PC-9 (cell line): ENCODE measurements at regions not wholly inside any gene's neighbourhood (a gene's known extent, or its start where the extent isn't known, plus 50 kb on each side); places are given as distances from the start of the nearest gene placed in this dataset.

Source experiments
- BruUV-seq: library from RNA; stranded (reverse); fragments of 400-500 nt; replicated peaks from 2 replicates; lab custom pipeline; 2021; lab: Mats Ljungman, UMichigan
- CTCF ChIA-PET: fragments of 300-600 bp; sonication (Branson Sonifier 250); formaldehyde crosslinking; loops from one replicate; lab custom pipeline; 2022; ENCODE audit warnings: antibody characterized with exemption; lab: Charles Lee
- POLR2A ChIA-PET: fragments of 300-600 bp; sonication (Branson Sonifier 250); formaldehyde crosslinking; loops from one replicate; lab custom pipeline; 2022; ENCODE audit warnings: antibody characterized with exemption; ENCODE audit not compliant: unreplicated experiment; lab: Charles Lee
- DNase-seq, 2 experiments: peaks; one replicate each; pipeline versions ENCODE4 v3.0.0 to v3.0.0-alpha.2; 2015 to 2022; ENCODE audit warnings: mixed read lengths in 1 of 2
- H2AFZ ChIP-seq: fragments of 200-600 bp; sonication (generic); 2 replicates; pipeline ENCODE4 v1.8.1; 2017; ENCODE audit warnings: antibody characterized with exemption
- H3F3A ChIP-seq: fragments of 200-600 bp; sonication (generic); 2 replicates; pipeline ENCODE4 v1.8.1; 2017; ENCODE audit warnings: antibody characterized with exemption, mild to moderate bottlenecking, low read depth; ENCODE audit not compliant: insufficient read depth
- H3K27ac ChIP-seq: fragments of 200-600 bp; sonication (generic); 2 replicates; pipeline ENCODE4 v1.6.1; 2016; ENCODE audit warnings: mixed run types
- H3K27me3 ChIP-seq: fragments of 200-600 bp; sonication (generic); 2 replicates; pipeline ENCODE4 v1.6.1; 2016; ENCODE audit warnings: low read depth, mixed run types; ENCODE audit not compliant: insufficient read depth
- H3K36me3 ChIP-seq: fragments of 200-600 bp; sonication (generic); 2 replicates; pipeline ENCODE4 v1.6.1; 2016; ENCODE audit warnings: low read depth, mixed run types
- H3K4me1 ChIP-seq: fragments of 200-600 bp; sonication (generic); replicated peaks from 2 replicates; pipeline ENCODE4 v1.6.1; 2016; ENCODE audit warnings: mixed run types; ENCODE audit not compliant: insufficient read depth
- H3K4me2 ChIP-seq: fragments of 200-600 bp; sonication (generic); 2 replicates; pipeline ENCODE4 v1.6.1; 2017; ENCODE audit warnings: mixed run types
- H3K4me3 ChIP-seq: fragments of 200-600 bp; sonication (generic); 2 replicates; pipeline ENCODE4 v1.6.1; 2016; ENCODE audit warnings: mixed run types
- H3K79me2 ChIP-seq: fragments of 200-600 bp; sonication (generic); 2 replicates; pipeline ENCODE4 v1.6.1; 2017; ENCODE audit warnings: low read depth, mixed run types
- H3K9me2 ChIP-seq: fragments of 200-600 bp; sonication (generic); 2 replicates; pipeline ENCODE4 v1.8.1; 2017; ENCODE audit warnings: mild to moderate bottlenecking; ENCODE audit not compliant: insufficient read depth
- H3K9me3 ChIP-seq: fragments of 200-600 bp; sonication (generic); 2 replicates; pipeline ENCODE4 v1.8.1; 2016; ENCODE audit warnings: low read depth; ENCODE audit not compliant: insufficient read depth
- H4K20me1 ChIP-seq: fragments of 200-600 bp; sonication (generic); 2 replicates; pipeline ENCODE4 v1.8.1; 2017; ENCODE audit not compliant: insufficient read depth
- EZH2 ChIP-seq: fragments of 200-600 bp; sonication (generic); IDR thresholded peaks from 2 replicates; pipeline ENCODE4 v1.8.0; 2017; ENCODE audit warnings: antibody characterized with exemption, low read depth
- intact Hi-C: fragments of 100-400 bp; cut with micrococcal nuclease; formaldehyde crosslinking; loops from one replicate; pipeline ENCODE4 v1.10.0; 2022; ENCODE audit not compliant: unreplicated experiment
- TF ChIP-seq, protein P1 (sequence below): fragments of 200-600 bp; sonication (generic); conservative IDR thresholded peaks from 2 replicates; pipeline ENCODE4 v1.6.1; 2017; ENCODE audit warnings: mixed run types, antibody characterized with exemption, mild to moderate bottlenecking, moderate library complexity

DNA sequence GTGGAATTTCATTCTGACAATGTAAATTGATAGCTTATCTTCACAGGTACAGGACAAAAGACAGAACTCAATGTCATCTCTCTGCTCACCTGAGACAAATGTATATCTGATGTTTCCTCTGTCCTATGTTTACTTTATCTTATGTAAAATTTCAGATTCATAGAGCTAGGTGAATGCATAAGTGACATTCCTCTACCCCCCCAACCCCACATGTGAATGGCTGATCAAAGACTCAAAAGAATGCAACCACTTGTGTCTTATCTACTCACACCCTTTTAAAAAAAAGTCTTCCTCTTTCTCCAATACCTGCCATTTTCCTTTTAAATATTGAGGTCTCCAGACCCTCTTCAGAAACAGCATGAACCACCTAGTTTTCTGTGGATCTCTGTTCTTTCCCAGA lies 736.6 kb upstream of the SEL1L start:
- H2AFZ ChIP-seq, result no peak overlapping the region
- H3K9me3 ChIP-seq, result no peaks in the 10 kb centered on the region
- intact Hi-C loops, result no loop called here
- DNase-seq, result no peak
- H3K4me2 ChIP-seq, result no peak overlapping the region
- CTCF ChIA-PET, result no interaction called here
- H3K27me3 ChIP-seq, result no peaks in the 10 kb centered on the region
- TF ChIP-seq, protein P1, sequence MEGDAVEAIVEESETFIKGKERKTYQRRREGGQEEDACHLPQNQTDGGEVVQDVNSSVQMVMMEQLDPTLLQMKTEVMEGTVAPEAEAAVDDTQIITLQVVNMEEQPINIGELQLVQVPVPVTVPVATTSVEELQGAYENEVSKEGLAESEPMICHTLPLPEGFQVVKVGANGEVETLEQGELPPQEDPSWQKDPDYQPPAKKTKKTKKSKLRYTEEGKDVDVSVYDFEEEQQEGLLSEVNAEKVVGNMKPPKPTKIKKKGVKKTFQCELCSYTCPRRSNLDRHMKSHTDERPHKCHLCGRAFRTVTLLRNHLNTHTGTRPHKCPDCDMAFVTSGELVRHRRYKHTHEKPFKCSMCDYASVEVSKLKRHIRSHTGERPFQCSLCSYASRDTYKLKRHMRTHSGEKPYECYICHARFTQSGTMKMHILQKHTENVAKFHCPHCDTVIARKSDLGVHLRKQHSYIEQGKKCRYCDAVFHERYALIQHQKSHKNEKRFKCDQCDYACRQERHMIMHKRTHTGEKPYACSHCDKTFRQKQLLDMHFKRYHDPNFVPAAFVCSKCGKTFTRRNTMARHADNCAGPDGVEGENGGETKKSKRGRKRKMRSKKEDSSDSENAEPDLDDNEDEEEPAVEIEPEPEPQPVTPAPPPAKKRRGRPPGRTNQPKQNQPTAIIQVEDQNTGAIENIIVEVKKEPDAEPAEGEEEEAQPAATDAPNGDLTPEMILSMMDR, result no peak
- no peak for TF ChIP-seq EZH2
- H3K27ac ChIP-seq, result no peak overlapping the region
- POLR2A ChIA-PET, result no interaction called here
- H3K4me3 ChIP-seq, result no peak overlapping the region
- no peaks in the 10 kb centered on the region for H3F3A ChIP-seq
- no peaks in the 10 kb centered on the region for H3K36me3 ChIP-seq
- BruUV-seq, result no TSS peak
- H3K4me1 ChIP-seq, result no peaks in the 10 kb centered on the region
- no peaks in the 10 kb centered on the region for H4K20me1 ChIP-seq
- H3K9me2 ChIP-seq, result no peaks in the 10 kb centered on the region
- no peaks in the 10 kb centered on the region for H3K79me2 ChIP-seq

DNA sequence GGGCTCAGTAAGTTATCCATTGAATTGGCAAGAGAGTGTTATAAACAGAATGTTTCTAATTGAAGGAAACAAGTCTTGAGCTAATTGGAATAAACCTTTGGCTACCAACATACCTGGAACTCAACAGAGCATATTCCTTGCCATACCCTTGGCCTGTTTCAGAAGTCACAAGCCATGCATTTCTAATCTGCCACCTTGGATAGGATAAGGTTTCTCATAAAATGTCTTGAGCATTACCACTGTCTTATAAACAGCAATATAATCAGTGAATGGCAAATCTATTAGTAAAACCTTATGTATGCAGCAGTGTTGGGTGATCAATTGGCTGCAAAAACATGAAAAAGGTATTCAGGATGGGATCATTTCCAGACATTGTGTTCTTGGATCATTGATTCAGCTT lies 765.2 kb upstream of the SEL1L start:
- Histone ChIP-seq H3K4me2 (no peak overlapping the region), H3K9me3 (no peaks in the 10 kb centered on the region), H3F3A (no peaks in the 10 kb centered on the region), H3K4me1 (no peaks in the 10 kb centered on the region), H3K79me2 (no peaks in the 10 kb centered on the region), H4K20me1 (no peaks in the 10 kb centered on the region), H2AFZ (no peak overlapping the region), H3K4me3 (no peak overlapping the region), H3K27me3 (no peaks in the 10 kb centered on the region), H3K9me2 (no peaks in the 10 kb centered on the region), H3K27ac (no peak overlapping the region), H3K36me3 (no peaks in the 10 kb centered on the region)
- no peak for DNase-seq
- POLR2A ChIA-PET, result no interaction called here
- intact Hi-C loops, result no loop called here
- no peak for TF ChIP-seq EZH2
- TF ChIP-seq, protein P1, result no peak
- BruUV-seq, result no TSS peak
- CTCF ChIA-PET, result no interaction called here

DNA sequence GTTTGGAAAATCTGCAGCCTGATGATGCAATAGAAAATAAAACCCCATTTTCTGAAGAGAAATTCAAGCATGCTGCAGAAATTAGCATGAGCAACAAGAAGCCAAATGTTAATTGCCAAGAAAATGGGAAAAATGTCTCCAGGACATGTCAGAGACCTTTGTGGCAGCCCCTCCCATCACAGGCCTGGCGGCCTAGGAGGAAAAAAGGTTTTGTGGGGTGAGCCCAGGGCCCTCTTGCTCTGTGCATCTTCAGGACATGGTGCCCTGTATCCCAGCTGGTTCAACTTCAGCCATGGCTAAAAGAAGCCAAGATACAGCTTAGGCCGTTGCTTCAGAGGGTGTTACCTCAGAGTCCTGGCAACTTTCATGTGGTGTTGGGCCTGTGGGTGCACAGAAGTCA lies 775.5 kb upstream of the SEL1L start:
- POLR2A ChIA-PET, result no interaction called here

More for the DNA sequence above, 775.5 kb upstream of the SEL1L start:
- H3K4me1 ChIP-seq, result no peaks in the 10 kb centered on the region
- no peaks in the 10 kb centered on the region for H3K79me2 ChIP-seq
- H3K9me2 ChIP-seq, result no peaks in the 10 kb centered on the region
- CTCF ChIA-PET, result no interaction called here
- H3F3A ChIP-seq, result no peaks in the 10 kb centered on the region
- H3K9me3 ChIP-seq, result no peaks in the 10 kb centered on the region
- no peak overlapping the region for H3K4me2 ChIP-seq
- no peak overlapping the region for H3K27ac ChIP-seq
- BruUV-seq, result no TSS peak
- H2AFZ ChIP-seq, result no peak overlapping the region
- H3K36me3 ChIP-seq, result no peaks in the 10 kb centered on the region
- intact Hi-C loops, result no loop called here
- no peaks in the 10 kb centered on the region for H4K20me1 ChIP-seq
- no peak for DNase-seq
- no peaks in the 10 kb centered on the region for H3K27me3 ChIP-seq
- H3K4me3 ChIP-seq, result no peak overlapping the region
- no peak for TF ChIP-seq EZH2
- TF ChIP-seq, protein P1, result no peak
